NCI-H2029 treated with DMSO at 0.1 percent for 48 hours (cell line): ENCODE measurements at regions not wholly inside any gene's neighbourhood (a gene's known extent, or its start where the extent isn't known, plus 50 kb on each side); places are given as distances from the start of the nearest gene placed in this dataset.

Source experiments
- DNase-seq: peaks from one replicate; lab custom pipeline; 2025; lab: John Stamatoyannopoulos, UW

- no peak for DNase-seq
Measured at GRCh38 chr2:139946690-139947089, 1166.5 kb upstream of the NXPH2 start.

- no peak for DNase-seq
Measured at GRCh38 chr2:139940686-139941085, 1160.5 kb upstream of the NXPH2 start.

DNA sequence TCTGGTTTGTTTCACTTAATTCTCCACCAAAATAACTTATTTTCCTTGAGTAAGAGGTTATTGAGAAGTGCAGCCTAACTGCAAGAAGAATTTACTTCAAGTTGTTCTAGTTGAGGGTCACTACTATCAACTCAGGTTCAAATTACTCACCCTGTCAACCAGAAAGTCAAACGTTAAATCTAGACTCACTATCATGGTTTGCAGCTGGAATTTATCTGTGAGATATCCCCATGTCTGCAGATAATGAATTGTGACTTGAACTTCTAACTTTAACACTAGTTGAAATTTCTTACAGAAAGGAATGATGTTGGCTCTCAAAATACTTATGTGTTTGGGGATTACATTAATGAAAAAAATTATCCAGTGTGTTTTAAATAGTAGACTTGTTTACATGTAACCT, 1145.7 kb upstream of the NXPH2 start:
- no peak for DNase-seq

DNA sequence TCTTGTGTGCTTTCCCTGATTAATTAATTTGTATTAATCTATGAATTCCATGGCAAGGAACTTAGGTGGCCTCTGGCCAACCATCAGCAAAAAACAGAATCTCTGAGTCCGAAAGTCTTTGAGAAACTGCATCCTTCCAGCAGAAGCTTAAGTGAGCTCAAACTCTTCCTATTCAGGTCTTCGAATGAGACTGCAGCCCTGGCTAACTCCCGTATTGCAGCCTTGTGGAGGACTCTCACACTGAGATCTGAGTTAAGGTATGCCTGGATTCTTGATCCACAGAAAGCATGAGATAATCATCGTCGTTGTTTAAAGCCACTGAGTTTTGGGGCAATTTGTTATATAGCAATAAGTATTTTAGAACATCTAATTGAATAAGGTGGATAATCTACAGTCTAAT, 1143.9 kb upstream of the NXPH2 start:
- DNase-seq: no peak

DNA sequence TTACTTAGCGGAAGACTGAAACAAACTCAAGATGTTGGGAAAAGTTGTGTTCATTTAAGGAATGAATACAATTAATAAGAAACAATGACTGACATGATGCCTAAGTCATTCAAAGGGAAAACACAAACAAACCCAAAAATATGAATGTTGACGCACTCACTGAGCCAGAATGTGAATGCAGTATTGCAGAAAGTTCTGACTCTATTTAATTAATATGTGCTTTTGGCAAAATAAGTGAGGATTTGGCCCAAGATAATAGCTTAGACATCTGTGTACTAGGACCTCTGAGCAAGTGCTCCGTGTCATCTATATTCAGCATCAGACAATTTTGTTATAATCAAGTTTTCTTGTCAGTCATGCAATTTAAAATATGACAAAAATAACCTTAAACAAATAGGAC, 1138.8 kb upstream of the NXPH2 start:
- DNase-seq: no peak

GRCh38 chr2:139917690-139918384, 1137.6 kb upstream of the NXPH2 start:
- no peak for DNase-seq

- DNase-seq: no peak
Measured at GRCh38 chr2:139916822-139917221, 1136.6 kb upstream of the NXPH2 start.

- DNase-seq: no peak
Measured at GRCh38 chr2:139911160-139911559, 1131.0 kb upstream of the NXPH2 start.

- no peak for DNase-seq
Measured at GRCh38 chr2:139909136-139909535, 1128.9 kb upstream of the NXPH2 start.

DNA sequence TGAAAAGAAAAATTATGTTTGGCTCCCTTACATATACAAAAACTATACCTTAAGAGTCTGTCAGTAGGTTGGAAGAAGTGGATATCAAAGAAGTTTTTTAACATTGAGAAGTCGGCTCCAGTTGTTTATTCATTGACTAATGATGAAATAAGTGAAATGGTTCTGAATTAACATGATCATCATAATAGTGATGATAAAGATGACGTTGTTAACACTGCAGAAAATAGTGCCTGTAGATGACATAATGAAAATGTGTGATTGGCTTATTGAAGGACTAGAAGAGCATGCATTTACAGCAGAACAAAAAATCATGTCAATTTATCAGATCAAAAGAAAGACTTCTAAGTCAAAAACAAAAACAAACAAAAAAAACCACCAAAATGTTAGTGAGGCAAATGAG, 1125.4 kb upstream of the NXPH2 start:
- no peak for DNase-seq

- no peak for DNase-seq
Measured at GRCh38 chr2:139891636-139892035, 1111.4 kb upstream of the NXPH2 start.

DNA sequence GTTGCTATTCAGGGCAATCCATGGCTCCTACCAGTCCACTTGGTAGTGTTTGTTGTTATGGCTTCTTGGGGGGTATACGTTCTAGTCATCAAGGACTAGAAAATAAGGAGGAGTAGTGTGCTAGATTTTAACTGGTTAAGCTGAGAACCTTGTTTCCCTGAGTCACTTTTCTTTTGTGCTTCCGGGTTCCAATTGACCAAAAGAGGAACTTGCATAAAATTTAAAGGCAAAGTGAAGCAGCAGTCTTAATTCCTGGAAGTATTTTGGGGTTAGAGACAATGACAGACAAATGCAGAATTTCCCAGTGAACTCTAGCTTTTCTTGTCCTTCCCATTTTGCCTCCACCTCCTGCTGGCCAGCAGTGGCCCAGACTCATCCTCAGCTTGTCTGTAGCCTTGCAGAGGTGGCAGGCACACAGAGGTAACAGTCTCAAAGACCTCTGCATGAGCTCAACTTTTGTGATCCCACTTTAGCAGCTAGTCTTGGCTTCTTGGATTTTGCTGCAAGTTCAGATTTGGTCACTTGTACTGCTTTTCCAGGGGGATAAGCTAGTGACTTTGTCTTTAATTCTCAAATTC, 1105.8 kb upstream of the NXPH2 start:
- no peak for DNase-seq

- no peak for DNase-seq
Measured at GRCh38 chr2:139876964-139877363, 1096.8 kb upstream of the NXPH2 start.

DNA sequence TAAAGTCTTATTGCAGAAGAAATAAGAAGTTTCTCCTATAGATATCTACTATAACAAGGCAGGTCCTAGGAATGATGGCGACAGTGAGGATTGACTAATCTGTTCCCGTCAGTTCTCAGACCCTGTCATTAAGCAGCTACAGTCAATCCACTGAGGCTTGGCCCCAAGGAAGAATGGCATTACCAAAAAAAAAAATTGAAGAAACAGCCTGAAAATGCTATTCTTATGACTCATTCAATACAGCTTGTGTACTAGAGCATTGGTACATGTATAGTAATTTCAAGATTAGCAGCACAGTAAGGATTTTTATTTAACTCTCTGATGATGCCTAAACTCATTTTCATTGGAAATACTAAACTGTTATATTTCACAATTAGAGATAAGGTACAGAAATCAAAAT, 1096.1 kb upstream of the NXPH2 start:
- no peak for DNase-seq

- DNase-seq: no peak
Measured at GRCh38 chr2:139872503-139872902, 1092.3 kb upstream of the NXPH2 start.

GRCh38 chr2:139872032-139872431, 1091.8 kb upstream of the NXPH2 start:
- DNase-seq: no peak

DNA sequence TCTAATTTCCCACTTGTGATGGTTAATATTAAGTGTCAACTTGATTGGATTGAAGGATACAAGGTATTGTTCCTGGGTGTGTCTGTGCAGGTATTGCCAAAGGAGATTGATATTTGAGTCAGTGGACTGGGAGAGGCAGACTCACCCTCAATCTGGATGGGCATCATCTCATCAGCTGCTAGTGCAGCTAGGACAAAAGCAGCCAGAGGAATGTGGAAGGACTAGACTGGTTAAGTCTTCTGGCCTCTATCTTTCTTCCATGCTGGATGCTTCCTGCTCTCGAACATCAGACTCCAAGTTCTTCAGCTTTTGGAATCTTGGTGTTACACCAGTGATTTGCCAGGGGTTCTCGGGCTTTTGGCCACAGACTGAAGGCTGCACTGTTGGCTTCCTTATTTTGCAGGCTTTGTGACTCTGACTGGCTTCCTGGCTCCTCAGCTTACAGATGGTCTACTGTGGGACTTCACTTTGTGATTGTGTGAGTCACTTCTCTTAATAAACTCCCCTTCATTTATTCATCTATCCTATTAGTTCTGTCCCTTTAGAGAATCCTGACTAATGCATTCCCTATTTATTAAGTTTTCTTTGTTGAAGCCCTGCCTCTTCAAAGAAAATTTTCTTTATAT, 1087.5 kb upstream of the NXPH2 start:
- no peak for DNase-seq

- no peak for DNase-seq
Measured at GRCh38 chr2:139864821-139865302, 1084.7 kb upstream of the NXPH2 start.

DNA sequence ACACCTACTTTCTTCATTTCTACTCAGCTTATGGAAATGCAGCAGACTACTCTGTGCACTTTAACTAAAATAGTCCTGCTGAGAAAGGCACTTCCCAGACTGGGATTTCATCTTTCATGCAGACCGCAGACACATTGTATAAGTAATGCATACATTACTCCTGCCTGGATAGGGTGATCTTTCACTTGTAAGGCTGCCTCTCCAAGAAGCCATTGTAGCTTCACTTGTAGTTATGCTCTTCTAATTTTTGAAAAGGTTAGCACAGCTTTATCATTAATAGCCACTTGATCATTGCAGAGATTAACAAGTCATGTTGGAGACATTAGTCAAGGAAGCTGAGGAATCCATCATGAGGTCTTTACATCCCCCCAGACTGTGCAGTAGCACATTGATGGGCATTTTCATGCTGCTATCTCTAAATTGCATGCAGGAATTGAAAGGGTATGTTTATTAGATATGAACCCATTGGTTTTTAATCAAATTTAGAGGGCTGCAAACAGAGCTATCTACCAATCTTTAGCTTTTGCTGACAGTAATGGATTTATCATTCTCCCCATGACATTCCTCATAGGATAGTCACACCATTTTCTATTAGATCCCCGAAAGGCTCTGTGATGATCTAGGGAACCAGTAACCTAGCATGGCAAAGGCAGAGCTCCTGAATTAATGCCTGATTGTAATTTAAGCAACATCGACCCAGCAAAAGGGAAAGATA, 1074.7 kb upstream of the NXPH2 start:
- DNase-seq: no peak

DNA sequence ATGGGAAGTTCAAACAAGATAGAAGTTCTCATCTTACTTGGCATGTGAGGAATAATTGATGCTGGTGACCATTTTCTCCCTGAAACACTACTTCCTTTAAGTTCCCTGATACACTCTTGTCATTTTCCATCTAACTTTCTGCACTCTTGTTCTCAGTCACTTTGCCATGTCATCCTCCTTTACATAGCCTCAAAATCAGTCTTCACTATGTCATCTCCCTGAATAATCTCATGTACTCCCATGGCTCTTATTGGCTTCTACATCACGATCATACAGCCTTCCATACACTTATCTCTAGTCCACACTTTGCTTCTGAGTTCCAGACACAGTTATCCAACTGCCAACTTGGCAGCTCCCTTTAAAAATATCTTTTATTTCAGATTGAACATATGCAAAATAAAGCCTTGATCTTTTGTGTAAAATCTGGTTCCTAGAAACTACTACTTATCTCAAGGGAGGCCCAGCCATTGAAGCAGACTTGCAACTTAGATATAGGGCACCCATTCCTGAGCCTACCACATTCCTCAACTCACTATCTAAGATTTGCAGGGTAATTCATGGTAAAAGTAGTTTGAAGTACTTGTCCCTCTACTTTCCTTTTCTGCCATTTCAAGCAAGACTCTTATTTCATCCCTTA, 1070.2 kb upstream of the NXPH2 start:
- no peak for DNase-seq

DNA sequence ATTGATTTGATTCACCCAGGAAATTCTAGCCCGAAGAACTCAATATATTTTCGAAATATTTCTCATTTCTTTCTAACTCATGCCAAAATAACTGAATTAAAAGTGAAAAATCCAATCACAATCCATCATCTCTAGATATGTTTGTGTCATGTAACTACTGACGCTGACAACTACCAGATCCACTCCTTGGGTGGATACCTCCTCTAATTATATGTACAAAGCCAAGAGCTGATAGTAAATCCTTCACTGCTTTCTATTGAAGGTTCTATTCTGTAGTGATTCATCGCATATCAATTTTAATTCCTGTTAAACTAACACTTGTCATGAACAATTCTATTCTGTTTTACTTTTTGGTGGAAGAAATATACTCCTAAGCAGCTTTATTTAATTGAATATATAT, 1056.6 kb upstream of the NXPH2 start:
- DNase-seq: no peak

DNA sequence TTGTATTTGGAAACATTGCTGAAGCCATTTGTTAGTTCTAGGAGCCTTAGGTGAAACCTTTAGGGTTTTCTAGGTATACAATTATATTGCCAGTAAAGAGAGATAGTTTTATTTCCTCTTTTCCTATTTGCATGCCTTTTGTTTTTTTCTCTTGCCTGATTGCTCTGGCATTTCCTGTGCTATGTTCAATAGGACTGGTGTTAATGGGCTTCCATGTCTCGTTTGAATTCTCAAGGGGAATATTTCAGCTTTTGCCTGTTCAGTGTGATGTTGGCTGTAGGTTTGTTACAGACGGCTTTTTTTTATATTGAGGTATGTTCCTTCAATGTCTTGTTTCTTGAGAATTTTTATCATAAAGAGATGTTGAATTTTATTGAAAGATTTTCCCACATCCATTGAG, 1054.9 kb upstream of the NXPH2 start:
- DNase-seq: no peak
